ENCODE measurements at regions not wholly inside any gene's neighbourhood (a gene's known extent, or its start where the extent isn't known, plus 50 kb on each side); places are given as distances from the start of the nearest gene placed in this dataset.

- no peaks in the 10 kb centered on the region for H3K36me3 ChIP-seq (ENCODE audit: control insufficient read depth, insufficient read depth, low read length)
- no peak for DNase-seq
- WGBS (ENCODE audit: insufficient coverage, low lambda C conversion rate): no CpG with 5 or more reads among the region's 4 CpGs
- no peaks in the 10 kb centered on the region for H3K9me3 ChIP-seq (ENCODE audit: control insufficient read depth, low read depth, low read length)
- no peaks in the 10 kb centered on the region for H3K27me3 ChIP-seq (ENCODE audit: control insufficient read depth, insufficient read depth, low read length)
- no peak overlapping the region for H3K27ac ChIP-seq (ENCODE audit: low read length)
- H3K4me3 ChIP-seq (ENCODE audit: low read length): no peak overlapping the region
- H3K4me1 ChIP-seq (ENCODE audit: control insufficient read depth, insufficient read depth, low read length): no peaks in the 10 kb centered on the region
Measured at GRCh38 chr5:126192226-126192625, 231.0 kb upstream of the GRAMD2B start.

GRCh38 chr5:126195410-126196100 is 227.7 kb upstream of the GRAMD2B start:
- Histone ChIP-seq H3K27me3 (ENCODE audit: control insufficient read depth, insufficient read depth, low read length) (no peaks in the 10 kb centered on the region), H3K36me3 (ENCODE audit: control insufficient read depth, insufficient read depth, low read length) (no peaks in the 10 kb centered on the region), H3K4me1 (ENCODE audit: control insufficient read depth, insufficient read depth, low read length) (no peaks in the 10 kb centered on the region), H3K9me3 (ENCODE audit: control insufficient read depth, low read depth, low read length) (no peaks in the 10 kb centered on the region), H3K4me3 (ENCODE audit: low read length) (no peak overlapping the region), H3K27ac (ENCODE audit: low read length) (no peak overlapping the region)
- no peak for DNase-seq
- 79% methylated on average over 3 of the region's 5 CpGs for WGBS (ENCODE audit: insufficient coverage, low lambda C conversion rate)

GRCh38 chr5:126198531-126198930 is 224.7 kb upstream of the GRAMD2B start:
- H3K9me3 ChIP-seq (ENCODE audit: control insufficient read depth, low read depth, low read length): no peaks in the 10 kb centered on the region
- H3K4me1 ChIP-seq (ENCODE audit: control insufficient read depth, insufficient read depth, low read length): no peaks in the 10 kb centered on the region
- H3K27me3 ChIP-seq (ENCODE audit: control insufficient read depth, insufficient read depth, low read length): no peaks in the 10 kb centered on the region
- H3K36me3 ChIP-seq (ENCODE audit: control insufficient read depth, insufficient read depth, low read length): no peaks in the 10 kb centered on the region
- H3K4me3 ChIP-seq (ENCODE audit: low read length): no peak overlapping the region
- WGBS (ENCODE audit: insufficient coverage, low lambda C conversion rate): no CpG with 5 or more reads among the region's 2 CpGs
- no peak overlapping the region for H3K27ac ChIP-seq (ENCODE audit: low read length)
- no peak for DNase-seq

- no CpG with 5 or more reads among the region's 4 CpGs for WGBS (ENCODE audit: insufficient coverage, low lambda C conversion rate)
Measured at GRCh38 chr5:126199467-126199866, 223.7 kb upstream of the GRAMD2B start.

GRCh38 chr5:126208691-126209090 is 214.5 kb upstream of the GRAMD2B start:
- H3K4me3 ChIP-seq (ENCODE audit: low read length): no peak overlapping the region
- WGBS (ENCODE audit: insufficient coverage, low lambda C conversion rate): no CpG with 5 or more reads among the region's 4 CpGs
- no peaks in the 10 kb centered on the region for H3K4me1 ChIP-seq (ENCODE audit: control insufficient read depth, insufficient read depth, low read length)
- H3K27ac ChIP-seq (ENCODE audit: low read length): no peak overlapping the region
- no peaks in the 10 kb centered on the region for H3K36me3 ChIP-seq (ENCODE audit: control insufficient read depth, insufficient read depth, low read length)
- no peaks in the 10 kb centered on the region for H3K27me3 ChIP-seq (ENCODE audit: control insufficient read depth, insufficient read depth, low read length)
- H3K9me3 ChIP-seq (ENCODE audit: control insufficient read depth, low read depth, low read length): no peaks in the 10 kb centered on the region
- no peak for DNase-seq

More at GRCh38 chr5:126199467-126199866, 223.7 kb upstream of the GRAMD2B start:
- no peaks in the 10 kb centered on the region for H3K36me3 ChIP-seq (ENCODE audit: control insufficient read depth, insufficient read depth, low read length)
- H3K9me3 ChIP-seq (ENCODE audit: control insufficient read depth, low read depth, low read length): no peaks in the 10 kb centered on the region
- no peak overlapping the region for H3K27ac ChIP-seq (ENCODE audit: low read length)
- DNase-seq: no peak
- H3K4me1 ChIP-seq (ENCODE audit: control insufficient read depth, insufficient read depth, low read length): no peaks in the 10 kb centered on the region
- no peak overlapping the region for H3K4me3 ChIP-seq (ENCODE audit: low read length)
- no peaks in the 10 kb centered on the region for H3K27me3 ChIP-seq (ENCODE audit: control insufficient read depth, insufficient read depth, low read length)

GRCh38 chr5:126210955-126211354 is 212.3 kb upstream of the GRAMD2B start:
- no peaks in the 10 kb centered on the region for H3K4me1 ChIP-seq (ENCODE audit: control insufficient read depth, insufficient read depth, low read length)
- no peaks in the 10 kb centered on the region for H3K36me3 ChIP-seq (ENCODE audit: control insufficient read depth, insufficient read depth, low read length)
- H3K9me3 ChIP-seq (ENCODE audit: control insufficient read depth, low read depth, low read length): no peaks in the 10 kb centered on the region
- H3K27me3 ChIP-seq (ENCODE audit: control insufficient read depth, insufficient read depth, low read length): no peaks in the 10 kb centered on the region
- WGBS (ENCODE audit: insufficient coverage, low lambda C conversion rate): 77% methylated on average over 4 of the region's 6 CpGs
- no peak overlapping the region for H3K4me3 ChIP-seq (ENCODE audit: low read length)
- H3K27ac ChIP-seq (ENCODE audit: low read length): no peak overlapping the region
- DNase-seq: no peak

- no peaks in the 10 kb centered on the region for H3K27me3 ChIP-seq (ENCODE audit: control insufficient read depth, insufficient read depth, low read length)
- no peak overlapping the region for H3K4me3 ChIP-seq (ENCODE audit: low read length)
- H3K9me3 ChIP-seq (ENCODE audit: control insufficient read depth, low read depth, low read length): peaks cover 4% of the 10 kb centered on the region
- DNase-seq: no peak
- no peaks in the 10 kb centered on the region for H3K36me3 ChIP-seq (ENCODE audit: control insufficient read depth, insufficient read depth, low read length)
- no peaks in the 10 kb centered on the region for H3K4me1 ChIP-seq (ENCODE audit: control insufficient read depth, insufficient read depth, low read length)
- H3K27ac ChIP-seq (ENCODE audit: low read length): no peak overlapping the region
Measured at GRCh38 chr5:126219616-126220015, 203.6 kb upstream of the GRAMD2B start.

GRCh38 chr5:126220725-126221124 is 202.5 kb upstream of the GRAMD2B start:
- Histone ChIP-seq H3K9me3 (ENCODE audit: control insufficient read depth, low read depth, low read length) (peaks cover 4% of the 10 kb centered on the region), H3K4me3 (ENCODE audit: low read length) (no peak overlapping the region), H3K36me3 (ENCODE audit: control insufficient read depth, insufficient read depth, low read length) (no peaks in the 10 kb centered on the region), H3K27me3 (ENCODE audit: control insufficient read depth, insufficient read depth, low read length) (no peaks in the 10 kb centered on the region), H3K27ac (ENCODE audit: low read length) (no peak overlapping the region), H3K4me1 (ENCODE audit: control insufficient read depth, insufficient read depth, low read length) (no peaks in the 10 kb centered on the region)
- DNase-seq: no peak
- WGBS (ENCODE audit: insufficient coverage, low lambda C conversion rate): no CpG with 5 or more reads among the region's 11 CpGs

- WGBS (ENCODE audit: insufficient coverage, low lambda C conversion rate): no CpG with 5 or more reads among the region's 14 CpGs
- H3K4me1 ChIP-seq (ENCODE audit: control insufficient read depth, insufficient read depth, low read length): no peaks in the 10 kb centered on the region
- H3K9me3 ChIP-seq (ENCODE audit: control insufficient read depth, low read depth, low read length): peaks cover 5% of the 10 kb centered on the region
- no peaks in the 10 kb centered on the region for H3K36me3 ChIP-seq (ENCODE audit: control insufficient read depth, insufficient read depth, low read length)
- no peaks in the 10 kb centered on the region for H3K27me3 ChIP-seq (ENCODE audit: control insufficient read depth, insufficient read depth, low read length)
- no peak overlapping the region for H3K27ac ChIP-seq (ENCODE audit: low read length)
- H3K4me3 ChIP-seq (ENCODE audit: low read length): no peak overlapping the region
- no peak for DNase-seq
Measured at GRCh38 chr5:126228934-126229333, 194.3 kb upstream of the GRAMD2B start.

- Histone ChIP-seq H3K9me3 (ENCODE audit: control insufficient read depth, low read depth, low read length) (peaks cover 5% of the 10 kb centered on the region), H3K4me1 (ENCODE audit: control insufficient read depth, insufficient read depth, low read length) (no peaks in the 10 kb centered on the region), H3K27ac (ENCODE audit: low read length) (no peak overlapping the region), H3K36me3 (ENCODE audit: control insufficient read depth, insufficient read depth, low read length) (no peaks in the 10 kb centered on the region), H3K27me3 (ENCODE audit: control insufficient read depth, insufficient read depth, low read length) (no peaks in the 10 kb centered on the region), H3K4me3 (ENCODE audit: low read length) (no peak overlapping the region)
- WGBS (ENCODE audit: insufficient coverage, low lambda C conversion rate): no CpG with 5 or more reads among the region's 5 CpGs
- DNase-seq: no peak
Measured at GRCh38 chr5:126233256-126233655, 190.0 kb upstream of the GRAMD2B start.

GRCh38 chr5:126234563-126235195 is 188.5 kb upstream of the GRAMD2B start:
- DNase-seq: no peak
- H3K9me3 ChIP-seq (ENCODE audit: control insufficient read depth, low read depth, low read length): no peaks in the 10 kb centered on the region
- H3K4me1 ChIP-seq (ENCODE audit: control insufficient read depth, insufficient read depth, low read length): no peaks in the 10 kb centered on the region
- H3K27ac ChIP-seq (ENCODE audit: low read length): no peak overlapping the region
- WGBS (ENCODE audit: insufficient coverage, low lambda C conversion rate): 56% methylated on average over 3 of the region's 7 CpGs
- H3K36me3 ChIP-seq (ENCODE audit: control insufficient read depth, insufficient read depth, low read length): no peaks in the 10 kb centered on the region
- H3K4me3 ChIP-seq (ENCODE audit: low read length): no peak overlapping the region
- no peaks in the 10 kb centered on the region for H3K27me3 ChIP-seq (ENCODE audit: control insufficient read depth, insufficient read depth, low read length)
